HEK293 (cell line): ENCODE measurements at regions not wholly inside any gene's neighbourhood (a gene's known extent, or its start where the extent isn't known, plus 50 kb on each side); places are given as distances from the start of the nearest gene placed in this dataset.

ENCODE experiments used
- CTCF ChIP-seq: fragments of 450-650 bp; formaldehyde crosslinking; IDR thresholded peaks from 2 replicates; pipeline ENCODE4 v1.5.1; 2016; ENCODE audit warnings: missing biosample characterization, missing genetic modification characterization
- KLF16 ChIP-seq: fragments of 450-650 bp; formaldehyde crosslinking; IDR thresholded peaks from 2 replicates; pipeline ENCODE4 v1.5.1; 2017; ENCODE audit warnings: missing biosample characterization, missing genetic modification characterization
- PRDM1 ChIP-seq: fragments of 450-650 bp; formaldehyde crosslinking; IDR thresholded peaks from 2 replicates; pipeline ENCODE4; 2016; ENCODE audit warnings: missing biosample characterization, missing genetic modification characterization
- REST ChIP-seq: fragments of 450-650 bp; formaldehyde crosslinking; IDR thresholded peaks from 2 replicates; pipeline ENCODE4 v1.5.1; 2016; ENCODE audit warnings: missing biosample characterization, missing genetic modification characterization
- SCRT1 ChIP-seq: fragments of 450-650 bp; formaldehyde crosslinking; IDR thresholded peaks from 2 replicates; pipeline ENCODE4 v1.5.1; 2016; ENCODE audit warnings: missing biosample characterization, missing genetic modification characterization, borderline replicate concordance
- TCF7L2 ChIP-seq: IDR thresholded peaks from 2 replicates; pipeline ENCODE4 v1.6.1; 2011; ENCODE audit warnings: low read depth, mild to moderate bottlenecking, inconsistent platforms, low read length, moderate library complexity, borderline replicate concordance
- ZBTB7A ChIP-seq: fragments of 450-650 bp; formaldehyde crosslinking; IDR thresholded peaks from 2 replicates; pipeline ENCODE4 v1.5.1; 2016; ENCODE audit warnings: low read depth, missing biosample characterization, missing genetic modification characterization
- ZNF350 ChIP-seq: fragments of 450-650 bp; formaldehyde crosslinking; IDR thresholded peaks from 2 replicates; pipeline ENCODE4 v1.5.0; 2017; ENCODE audit warnings: missing biosample characterization, mild to moderate bottlenecking, missing genetic modification characterization
- ZNF704 ChIP-seq: fragments of 450-650 bp; formaldehyde crosslinking; IDR thresholded peaks from 2 replicates; pipeline ENCODE4 v1.5.1; 2016; ENCODE audit warnings: missing biosample characterization, missing genetic modification characterization
- ZSCAN30 ChIP-seq: fragments of 450-650 bp; IDR thresholded peaks from 2 replicates; pipeline ENCODE4 v1.5.1; 2018; ENCODE audit warnings: missing biosample characterization, mild to moderate bottlenecking, missing genetic modification characterization, moderate library complexity
- TF ChIP-seq, protein P1 (sequence below): fragments of 450-650 bp; formaldehyde crosslinking; IDR thresholded peaks from 2 replicates; pipeline ENCODE4 v1.5.1; 2017; ENCODE audit warnings: missing biosample characterization, missing genetic modification characterization
- TF ChIP-seq, protein P2 (sequence below): sonication (generic); formaldehyde crosslinking; IDR thresholded peaks from 2 replicates; pipeline ENCODE4 v1.8.1; 2022; ENCODE audit warnings: mild to moderate bottlenecking, moderate library complexity, missing genetic modification reagents

- no peak for TF ChIP-seq REST
- TF ChIP-seq SCRT1 (tag by site-specific recombination) = no peak
- TF ChIP-seq, protein P1, sequence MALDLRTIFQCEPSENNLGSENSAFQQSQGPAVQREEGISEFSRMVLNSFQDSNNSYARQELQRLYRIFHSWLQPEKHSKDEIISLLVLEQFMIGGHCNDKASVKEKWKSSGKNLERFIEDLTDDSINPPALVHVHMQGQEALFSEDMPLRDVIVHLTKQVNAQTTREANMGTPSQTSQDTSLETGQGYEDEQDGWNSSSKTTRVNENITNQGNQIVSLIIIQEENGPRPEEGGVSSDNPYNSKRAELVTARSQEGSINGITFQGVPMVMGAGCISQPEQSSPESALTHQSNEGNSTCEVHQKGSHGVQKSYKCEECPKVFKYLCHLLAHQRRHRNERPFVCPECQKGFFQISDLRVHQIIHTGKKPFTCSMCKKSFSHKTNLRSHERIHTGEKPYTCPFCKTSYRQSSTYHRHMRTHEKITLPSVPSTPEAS = no peak
- TF ChIP-seq PRDM1 = no peak
- TF ChIP-seq CTCF = no peak
- TF ChIP-seq ZSCAN30 (tag by site-specific recombination) = no peak
- TF ChIP-seq, protein P2, sequence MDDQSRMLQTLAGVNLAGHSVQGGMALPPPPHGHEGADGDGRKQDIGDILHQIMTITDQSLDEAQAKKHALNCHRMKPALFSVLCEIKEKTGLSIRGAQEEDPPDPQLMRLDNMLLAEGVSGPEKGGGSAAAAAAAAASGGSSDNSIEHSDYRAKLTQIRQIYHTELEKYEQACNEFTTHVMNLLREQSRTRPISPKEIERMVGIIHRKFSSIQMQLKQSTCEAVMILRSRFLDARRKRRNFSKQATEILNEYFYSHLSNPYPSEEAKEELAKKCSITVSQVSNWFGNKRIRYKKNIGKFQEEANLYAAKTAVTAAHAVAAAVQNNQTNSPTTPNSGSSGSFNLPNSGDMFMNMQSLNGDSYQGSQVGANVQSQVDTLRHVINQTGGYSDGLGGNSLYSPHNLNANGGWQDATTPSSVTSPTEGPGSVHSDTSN (CRISPR knock-in tag) = no peak
- no peak for TF ChIP-seq ZNF704 (tag by site-specific recombination)
- TF ChIP-seq KLF16 = no peak
- TF ChIP-seq TCF7L2 = no peak
- no peak for TF ChIP-seq ZBTB7A (tag by site-specific recombination)
- TF ChIP-seq ZNF350 (tag by site-specific recombination) = no peak
These were observed 71.0 kb upstream of the CCDC150 start for GRCh38 chr2:196568506-196568905.
